Activated CD4-positive, alpha-beta memory T cell treated with anti-CD3 and anti-CD28 coated beads, Interleukin-2, amount 10 ng/mL, durations not matched to agents 7 days and 5 days (primary cell): ENCODE measurements at regions not wholly inside any gene's neighbourhood (a gene's known extent, or its start where the extent isn't known, plus 50 kb on each side); places are given as distances from the start of the nearest gene placed in this dataset.
"Not testable (repeated sequence)": the region's sequence is repeated elsewhere in the genome, so short reads cannot be mapped to it uniquely, and the experiment has no call there.

Experiments
- CTCF ChIA-PET: fragments of 350-600 bp; sonication (Branson Sonifier 250); formaldehyde crosslinking; loops from one replicate; lab custom pipeline; 2021; ENCODE audit warnings: antibody characterized with exemption, inconsistent platforms; lab: Charles Lee
- POLR2A ChIA-PET: fragments of 350-600 bp; sonication (Branson Sonifier 250); formaldehyde crosslinking; loops from one replicate; lab custom pipeline; 2021; ENCODE audit warnings: antibody characterized with exemption; lab: Charles Lee
- DNase-seq: peaks from one replicate; pipeline ENCODE4 v3.0.0-alpha.2; 2020
- H3K27ac Mint-ChIP-seq: one replicate; pipeline ENCODE4 v1.8.0; 2021; ENCODE audit warnings: mild to moderate bottlenecking, mixed read lengths
- H3K27me3 Mint-ChIP-seq: one replicate; pipeline ENCODE4 v1.8.0; 2021; ENCODE audit warnings: mixed read lengths
- H3K36me3 Mint-ChIP-seq: one replicate; pipeline ENCODE4 v1.8.0; 2021; ENCODE audit warnings: low read depth, mixed read lengths
- H3K4me1 Mint-ChIP-seq: one replicate; pipeline ENCODE4 v1.8.0; 2021; ENCODE audit warnings: mixed read lengths
- H3K4me3 Mint-ChIP-seq: one replicate; pipeline ENCODE4 v1.8.0; 2021; ENCODE audit warnings: mild to moderate bottlenecking, mixed read lengths
- H3K9me3 Mint-ChIP-seq: one replicate; pipeline ENCODE4 v1.8.0; 2021; ENCODE audit warnings: mixed read lengths

DNA sequence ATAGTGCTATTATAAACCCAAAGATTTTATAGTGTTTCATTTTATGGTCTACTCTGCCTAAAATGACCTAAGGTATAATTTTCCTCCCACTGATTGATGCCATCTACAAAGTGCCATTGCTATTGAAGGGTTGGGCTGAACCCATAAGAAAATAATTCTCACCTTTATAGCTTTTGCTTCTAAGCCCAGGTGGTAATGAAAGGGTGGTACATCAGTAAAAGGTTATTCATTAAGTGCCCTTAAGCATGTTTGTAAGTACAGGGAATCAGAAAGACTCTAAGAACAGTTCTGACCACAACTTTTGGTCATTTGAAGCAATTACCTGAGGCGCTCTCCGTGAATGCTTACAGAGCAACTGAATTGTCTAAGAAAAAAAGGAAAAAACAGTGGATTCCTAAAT lies 1247.3 kb downstream of the NXPH1 start:
- Mint-ChIP-seq H3K36me3 (no peaks in the 10 kb centered on the region), H3K27me3 (no peaks in the 10 kb centered on the region), H3K9me3 (peaks cover 12% of the 10 kb centered on the region), H3K4me1 (no peaks in the 10 kb centered on the region), H3K27ac (no peak overlapping the region), H3K4me3 (no peak overlapping the region)
- ChIA-PET CTCF (no interaction called here), POLR2A (no interaction called here)
- DNase-seq: no peak

DNA sequence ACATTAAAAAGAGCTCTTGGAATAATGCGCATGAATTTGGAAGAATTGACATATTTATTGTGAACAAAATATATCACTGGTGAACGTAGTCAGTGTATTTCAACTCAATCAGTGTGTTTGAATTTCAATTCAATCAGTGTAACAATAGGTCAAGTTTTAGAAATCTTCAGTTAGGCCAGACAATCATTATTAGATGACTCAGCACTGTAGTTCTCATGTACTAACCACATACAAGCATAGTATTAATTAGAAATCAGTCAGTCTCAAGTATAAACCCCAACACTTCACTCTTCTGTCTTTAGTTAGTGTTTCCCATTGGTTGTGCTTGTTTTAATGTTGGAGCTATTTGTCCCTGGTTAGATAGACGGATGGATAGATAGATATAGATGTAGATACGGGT lies 1247.9 kb downstream of the NXPH1 start:
- no peak overlapping the region for H3K4me3 Mint-ChIP-seq
- DNase-seq: no peak
- H3K36me3 Mint-ChIP-seq: no peaks in the 10 kb centered on the region
- ChIA-PET CTCF (no interaction called here), POLR2A (no interaction called here)
- H3K27me3 Mint-ChIP-seq: no peaks in the 10 kb centered on the region
- no peak overlapping the region for H3K27ac Mint-ChIP-seq
- no peaks in the 10 kb centered on the region for H3K4me1 Mint-ChIP-seq
- H3K9me3 Mint-ChIP-seq: peaks cover 12% of the 10 kb centered on the region

DNA sequence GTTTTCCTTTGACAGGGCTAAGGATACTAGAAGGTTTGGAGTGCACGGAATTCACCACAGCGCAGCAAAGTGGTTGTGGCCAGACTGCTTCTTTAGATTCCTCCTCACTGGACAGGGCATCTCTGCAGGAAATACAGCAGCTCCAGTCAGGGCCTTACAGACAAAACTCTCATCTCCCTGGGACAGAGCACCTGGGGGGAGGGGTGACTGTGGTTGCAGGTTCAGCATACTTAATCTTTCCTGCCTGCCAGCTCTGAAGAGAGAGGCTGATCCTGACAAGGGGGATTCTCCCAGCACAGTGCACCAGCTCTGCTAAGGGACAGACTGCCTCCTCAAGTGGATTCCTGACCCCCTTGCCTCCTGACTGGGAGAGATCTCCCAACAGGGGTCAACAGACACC lies 1257.9 kb downstream of the NXPH1 start:
- H3K27me3 Mint-ChIP-seq: no peaks in the 10 kb centered on the region
- DNase-seq: no peak
- no peaks in the 10 kb centered on the region for H3K36me3 Mint-ChIP-seq
- peaks cover 20% of the 10 kb centered on the region for H3K9me3 Mint-ChIP-seq
- H3K27ac Mint-ChIP-seq: no peak overlapping the region
- H3K4me1 Mint-ChIP-seq: no peaks in the 10 kb centered on the region
- ChIA-PET CTCF (no interaction called here), POLR2A (no interaction called here)
- no peak overlapping the region for H3K4me3 Mint-ChIP-seq

DNA sequence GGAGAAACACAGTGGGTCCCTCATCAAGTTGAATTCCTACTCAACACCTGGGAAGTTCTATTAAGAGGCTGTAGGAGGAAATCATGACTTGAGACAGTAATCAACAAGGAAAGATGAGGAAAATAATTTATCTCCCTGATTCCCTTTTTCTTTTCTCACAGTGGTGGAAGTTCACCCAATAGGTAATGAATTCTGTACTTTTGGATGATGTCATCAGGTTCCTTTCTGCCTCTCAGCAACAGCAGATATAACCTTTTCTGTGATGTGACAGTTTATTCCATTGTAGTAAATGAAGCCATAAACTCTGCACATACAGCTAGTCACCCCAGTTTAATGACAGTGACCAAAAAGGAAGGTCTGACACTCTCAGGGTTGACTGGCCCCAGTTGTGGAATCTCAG lies 1265.0 kb downstream of the NXPH1 start:
- H3K27me3 Mint-ChIP-seq: no peaks in the 10 kb centered on the region
- no peaks in the 10 kb centered on the region for H3K36me3 Mint-ChIP-seq
- H3K27ac Mint-ChIP-seq: no peak overlapping the region
- DNase-seq: no peak
- POLR2A ChIA-PET: no interaction called here
- H3K4me3 Mint-ChIP-seq: no peak overlapping the region
- H3K9me3 Mint-ChIP-seq: peaks cover 6% of the 10 kb centered on the region
- CTCF ChIA-PET: no interaction called here
- H3K4me1 Mint-ChIP-seq: no peaks in the 10 kb centered on the region

DNA sequence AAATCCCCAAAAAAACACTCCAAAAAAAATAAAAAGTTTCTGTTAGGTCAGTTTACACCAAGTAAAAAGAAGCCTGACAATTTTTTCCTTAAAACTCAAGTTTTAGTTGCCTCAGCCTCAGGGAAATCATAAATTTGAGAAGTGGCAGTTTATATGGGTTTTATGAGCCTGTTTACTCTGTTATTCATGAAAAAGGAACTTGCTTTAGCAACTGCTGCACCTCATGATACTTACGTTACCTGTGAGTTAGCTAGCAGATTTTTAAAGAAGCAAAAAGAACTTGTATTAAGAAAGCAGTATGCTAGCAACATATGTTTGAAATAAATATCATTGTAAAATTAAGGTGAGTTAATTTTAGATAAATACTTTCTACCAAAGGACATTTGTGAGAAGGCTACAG lies 1264.5 kb upstream of the PHF14 start:
- Mint-ChIP-seq H3K9me3 (peaks cover 5% of the 10 kb centered on the region), H3K27me3 (no peaks in the 10 kb centered on the region), H3K4me1 (no peaks in the 10 kb centered on the region), H3K4me3 (no peak overlapping the region), H3K27ac (no peak overlapping the region), H3K36me3 (no peaks in the 10 kb centered on the region)
- POLR2A ChIA-PET: no interaction called here
- CTCF ChIA-PET: no interaction called here
- DNase-seq: no peak

DNA sequence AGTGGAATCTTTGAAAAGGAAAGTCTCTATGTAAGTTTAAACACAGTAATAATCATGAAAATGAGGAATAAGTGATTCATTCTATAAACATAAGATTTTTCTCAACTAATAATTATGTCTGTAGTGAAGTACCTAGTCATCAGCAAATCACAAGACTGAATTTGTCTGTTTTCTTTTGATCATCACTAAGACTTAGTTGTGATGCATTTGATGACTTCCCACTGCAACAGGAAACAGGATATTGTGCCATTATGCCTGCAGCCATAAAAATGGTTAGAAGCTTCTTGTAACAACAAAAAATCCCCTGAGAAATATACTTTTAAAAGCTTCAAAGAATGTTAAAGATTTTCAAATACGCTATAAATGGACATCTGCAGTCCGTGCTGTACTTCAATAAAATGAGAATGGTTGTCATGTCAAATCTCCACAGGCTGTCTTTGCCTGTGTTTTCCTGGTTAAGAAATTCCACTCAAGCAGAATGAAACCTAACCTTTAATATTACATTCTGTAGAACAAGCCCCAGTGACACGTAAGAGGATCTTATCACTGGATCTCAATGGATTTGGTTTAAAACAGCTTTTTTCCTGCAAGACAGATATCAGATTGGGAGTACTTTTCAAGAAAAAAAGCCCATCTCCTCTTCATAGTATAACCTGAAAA lies 1262.3 kb upstream of the PHF14 start:
- Mint-ChIP-seq H3K4me1 (no peaks in the 10 kb centered on the region), H3K27me3 (no peaks in the 10 kb centered on the region), H3K36me3 (no peaks in the 10 kb centered on the region), H3K4me3 (no peak overlapping the region), H3K27ac (no peak overlapping the region), H3K9me3 (peaks cover 5% of the 10 kb centered on the region)
- ChIA-PET CTCF (no interaction called here), POLR2A (no interaction called here)
- DNase-seq: no peak

DNA sequence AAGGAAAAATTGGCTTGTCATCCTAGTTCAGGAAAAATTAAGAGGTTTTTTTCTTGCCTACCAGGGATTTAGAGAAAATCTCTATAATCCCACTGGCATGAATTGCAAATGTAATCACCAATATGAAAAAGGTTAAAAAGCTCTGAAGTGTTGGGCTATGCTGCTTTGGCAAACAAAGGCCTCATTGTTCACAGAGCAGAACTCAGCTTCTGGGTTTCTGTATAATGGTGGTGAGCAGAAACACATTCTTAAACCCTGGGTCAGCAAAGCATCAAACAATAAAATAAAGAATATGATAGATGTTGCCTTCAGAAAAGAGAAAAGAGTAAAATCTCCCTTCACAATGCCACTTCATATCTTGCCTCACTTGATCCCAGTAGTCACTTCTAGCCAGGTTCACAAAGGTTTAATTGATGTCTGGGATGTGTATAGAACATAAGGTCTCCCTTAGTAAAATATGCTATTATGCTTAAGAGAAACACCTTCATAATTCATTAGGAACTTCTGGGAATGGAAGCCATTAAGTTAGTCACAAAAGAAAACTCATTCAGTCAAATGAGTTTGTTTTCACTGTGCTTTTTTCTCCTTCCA lies 1255.5 kb upstream of the PHF14 start:
- POLR2A ChIA-PET: no interaction called here
- Mint-ChIP-seq H3K4me1 (no peaks in the 10 kb centered on the region), H3K9me3 (peaks cover 7% of the 10 kb centered on the region), H3K27ac (no peak overlapping the region), H3K4me3 (no peak overlapping the region), H3K36me3 (no peaks in the 10 kb centered on the region), H3K27me3 (no peaks in the 10 kb centered on the region)
- no peak for DNase-seq
- CTCF ChIA-PET: no interaction called here

DNA sequence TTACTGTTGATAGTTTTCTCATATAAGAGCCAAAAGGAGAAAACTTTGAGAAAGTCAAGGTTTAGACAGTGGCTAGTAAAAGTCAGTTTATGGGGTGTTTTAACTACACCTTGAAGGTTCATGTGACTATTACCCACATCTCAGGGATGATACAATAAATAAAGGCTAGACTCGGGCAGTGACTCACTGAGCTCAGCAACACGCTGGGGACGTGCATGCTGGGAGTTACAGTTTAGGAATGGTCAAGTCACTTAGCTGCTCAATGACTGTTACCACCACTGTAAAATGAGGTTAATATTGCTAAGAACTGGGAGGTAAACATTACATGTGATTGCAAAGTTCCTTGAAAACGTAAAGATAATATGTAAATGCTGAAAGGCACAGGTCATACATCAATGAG lies 1254.4 kb upstream of the PHF14 start:
- no peak overlapping the region for H3K27ac Mint-ChIP-seq
- ChIA-PET POLR2A (no interaction called here), CTCF (no interaction called here)
- DNase-seq: no peak
- H3K4me3 Mint-ChIP-seq: no peak overlapping the region
- H3K4me1 Mint-ChIP-seq: no peaks in the 10 kb centered on the region
- no peaks in the 10 kb centered on the region for H3K36me3 Mint-ChIP-seq
- H3K27me3 Mint-ChIP-seq: no peaks in the 10 kb centered on the region
- H3K9me3 Mint-ChIP-seq: peaks cover 7% of the 10 kb centered on the region

DNA sequence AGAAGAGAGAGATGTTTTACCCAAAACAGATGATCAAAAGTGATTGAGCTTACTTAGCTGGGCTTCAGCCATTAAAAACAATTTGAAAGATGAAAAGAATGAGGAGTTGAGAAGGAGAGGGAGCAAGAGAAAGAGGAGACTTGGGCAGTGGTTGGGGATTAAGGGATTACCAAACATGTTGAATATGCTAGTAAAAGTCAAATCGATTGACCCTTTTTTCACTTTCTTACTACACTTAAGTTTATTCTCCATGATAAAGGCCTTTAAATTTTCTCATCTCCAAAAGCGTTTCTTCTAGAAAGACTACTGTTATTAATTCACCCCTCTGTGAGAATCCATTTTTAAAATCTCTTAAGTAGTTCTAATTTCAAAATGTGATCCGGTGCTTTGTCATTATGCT lies 1254.0 kb upstream of the PHF14 start:
- POLR2A ChIA-PET: no interaction called here
- Mint-ChIP-seq H3K36me3 (no peaks in the 10 kb centered on the region), H3K4me3 (no peak overlapping the region), H3K9me3 (peaks cover 7% of the 10 kb centered on the region), H3K27me3 (no peaks in the 10 kb centered on the region), H3K4me1 (no peaks in the 10 kb centered on the region), H3K27ac (no peak overlapping the region)
- CTCF ChIA-PET: no interaction called here
- no peak for DNase-seq

DNA sequence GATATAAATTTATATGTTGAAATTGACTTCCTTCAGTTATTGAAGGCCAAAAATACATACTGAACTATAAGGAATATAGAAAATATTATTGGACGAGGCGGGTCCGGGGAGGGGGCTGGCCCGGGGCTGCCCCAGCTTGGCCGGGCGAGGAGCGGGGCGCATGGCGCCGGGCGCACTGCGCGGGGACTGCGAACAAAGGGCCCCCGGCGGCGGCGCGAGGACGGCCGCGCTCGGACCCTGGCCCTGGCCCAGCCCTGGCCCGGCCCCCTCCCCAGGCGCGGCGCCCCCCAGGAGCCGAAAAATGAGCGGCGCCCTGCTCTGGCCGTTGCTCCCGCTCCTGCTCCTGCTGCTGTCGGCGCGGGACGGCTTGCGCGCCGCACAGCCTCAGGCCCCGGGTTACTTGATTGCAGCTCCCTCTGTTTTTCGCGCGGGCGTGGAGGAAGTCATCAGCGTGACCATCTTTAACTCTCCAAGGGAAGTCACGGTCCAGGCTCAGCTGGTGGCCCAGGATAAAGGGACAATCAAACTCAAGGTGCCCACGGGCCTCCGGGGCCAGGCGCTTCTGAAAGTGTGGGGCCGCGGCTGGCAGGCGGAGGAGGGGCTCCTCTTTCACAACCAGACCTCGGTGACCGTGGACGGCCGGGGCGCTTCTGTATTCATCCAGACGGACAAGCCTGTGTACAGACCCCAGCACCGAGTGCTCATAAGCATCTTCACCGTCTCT lies 1247.6 kb upstream of the PHF14 start:
- POLR2A ChIA-PET, DNase-seq, H3K9me3 Mint-ChIP-seq, H3K4me3 Mint-ChIP-seq, H3K4me1 Mint-ChIP-seq, H3K27me3 Mint-ChIP-seq, H3K27ac Mint-ChIP-seq, H3K36me3 Mint-ChIP-seq, CTCF ChIA-PET: not testable (repeated sequence)

DNA sequence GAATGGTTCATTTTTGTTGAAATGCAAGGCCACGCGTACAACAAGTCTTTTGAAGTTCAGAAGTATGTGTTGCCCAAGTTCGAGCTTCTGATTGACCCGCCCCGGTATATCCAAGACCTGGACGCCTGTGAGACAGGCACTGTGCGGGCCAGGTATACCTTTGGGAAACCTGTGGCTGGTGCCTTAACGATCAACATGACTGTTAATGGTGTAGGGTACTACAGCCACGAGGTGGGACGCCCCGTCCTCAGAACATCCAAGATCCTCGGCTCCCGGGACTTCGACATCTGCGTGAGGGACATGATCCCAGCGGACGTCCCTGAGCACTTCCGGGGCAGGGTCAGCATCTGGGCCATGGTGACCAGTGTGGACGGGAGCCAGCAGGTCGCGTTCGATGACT lies 1246.9 kb upstream of the PHF14 start:
- H3K4me1 Mint-ChIP-seq, POLR2A ChIA-PET, H3K27me3 Mint-ChIP-seq, H3K4me3 Mint-ChIP-seq, H3K9me3 Mint-ChIP-seq, H3K27ac Mint-ChIP-seq, CTCF ChIA-PET, DNase-seq, H3K36me3 Mint-ChIP-seq: not testable (repeated sequence)

DNA sequence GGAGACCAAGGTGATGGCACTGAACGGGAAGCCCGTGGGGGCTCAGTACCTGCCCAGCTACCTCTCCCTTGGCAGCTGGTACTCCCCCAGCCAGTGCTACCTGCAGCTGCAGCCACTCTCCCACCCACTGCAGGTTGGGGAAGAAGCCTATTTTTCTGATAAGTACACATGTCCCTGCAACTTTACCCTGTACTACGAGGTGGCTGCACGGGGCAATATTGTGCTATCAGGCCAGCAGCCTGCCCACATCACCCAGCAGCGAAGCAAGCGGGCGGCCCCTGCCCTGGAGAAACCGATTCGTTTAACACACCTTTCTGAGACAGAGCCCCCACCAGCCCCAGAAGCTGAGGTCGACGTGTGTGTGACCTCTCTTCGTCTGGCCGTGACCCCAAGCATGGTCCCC lies 1246.2 kb upstream of the PHF14 start:
- H3K27ac Mint-ChIP-seq, H3K4me1 Mint-ChIP-seq, H3K4me3 Mint-ChIP-seq: not testable (repeated sequence)

DNA sequence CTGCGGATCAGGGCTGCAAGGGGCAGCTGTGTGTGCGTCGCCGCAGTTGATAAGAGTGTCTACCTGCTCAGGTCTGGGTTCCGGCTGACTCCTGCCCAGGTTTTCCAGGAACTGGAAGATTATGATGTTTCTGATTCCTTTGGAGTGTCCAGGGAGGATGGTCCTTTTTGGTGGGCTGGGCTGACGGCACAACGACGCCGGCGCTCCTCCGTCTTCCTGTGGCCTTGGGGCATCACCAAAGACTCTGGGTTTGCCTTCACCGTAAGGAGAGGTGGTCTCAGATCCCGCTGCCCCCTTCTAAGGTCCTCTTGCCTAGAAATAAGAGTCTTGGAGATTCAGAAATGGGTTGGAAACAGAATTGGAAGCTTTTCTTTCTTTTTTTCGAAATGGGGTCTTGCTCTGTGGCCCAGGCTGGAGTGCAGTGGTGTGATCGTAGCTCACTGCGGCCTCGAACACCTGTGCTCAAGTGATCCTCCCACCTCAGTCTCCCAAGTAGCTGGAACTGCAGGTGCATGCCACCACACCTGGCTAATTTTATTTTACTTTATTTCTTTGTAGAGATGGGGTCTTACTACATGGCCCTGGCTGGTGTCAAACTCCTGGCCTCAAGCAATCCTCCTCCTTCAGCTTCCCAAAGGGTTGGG lies 1245.5 kb upstream of the PHF14 start:
- H3K36me3 Mint-ChIP-seq, H3K27ac Mint-ChIP-seq, H3K4me1 Mint-ChIP-seq, DNase-seq, CTCF ChIA-PET, H3K9me3 Mint-ChIP-seq, H3K4me3 Mint-ChIP-seq, POLR2A ChIA-PET, H3K27me3 Mint-ChIP-seq: not testable (repeated sequence)

More for the DNA sequence above, 1246.2 kb upstream of the PHF14 start:
- DNase-seq, H3K27me3 Mint-ChIP-seq, H3K9me3 Mint-ChIP-seq, H3K36me3 Mint-ChIP-seq, CTCF ChIA-PET, POLR2A ChIA-PET: not testable (repeated sequence)
